NCI-H748 (cell line): ENCODE measurements at regions not wholly inside any gene's neighbourhood (a gene's known extent, or its start where the extent isn't known, plus 50 kb on each side); places are given as distances from the start of the nearest gene placed in this dataset.
A peak's percentile ranks its signal among the peaks of the same experiment; 100 is the strongest.

ENCODE experiments used
- DNase-seq: peaks from one replicate; lab custom pipeline; 2025; ENCODE audit not compliant: unreplicated experiment; lab: John Stamatoyannopoulos, UW

GRCh38 chr5:5583023-5583765 lies 160.7 kb downstream of the ICE1 start:
- no peak for DNase-seq

- no peak for DNase-seq
Measured at GRCh38 chr5:5581080-5581479, 158.6 kb downstream of the ICE1 start.

GRCh38 chr5:5576744-5577143 lies 154.3 kb downstream of the ICE1 start:
- no peak for DNase-seq

DNA sequence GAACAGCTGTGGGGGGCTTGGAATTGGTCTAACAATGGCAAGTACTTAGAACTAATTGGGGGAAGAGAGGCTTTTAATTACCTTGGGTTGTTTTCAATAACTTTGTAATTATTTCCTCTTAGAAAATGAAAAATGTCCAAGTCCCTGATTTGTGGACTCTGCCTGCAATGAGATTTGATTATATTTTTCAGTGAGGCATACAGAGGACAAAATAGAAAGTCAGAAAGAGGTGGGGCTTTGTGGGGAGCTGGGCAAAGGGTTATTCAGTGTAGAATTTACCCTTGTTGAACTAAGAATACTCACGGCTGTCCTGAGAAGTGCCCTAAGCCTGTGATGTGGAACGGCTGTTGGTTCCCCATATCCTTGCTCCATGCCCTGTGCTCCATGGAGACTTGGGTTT lies 153.0 kb downstream of the ICE1 start:
- DNase-seq: peak; percentile 30

DNA sequence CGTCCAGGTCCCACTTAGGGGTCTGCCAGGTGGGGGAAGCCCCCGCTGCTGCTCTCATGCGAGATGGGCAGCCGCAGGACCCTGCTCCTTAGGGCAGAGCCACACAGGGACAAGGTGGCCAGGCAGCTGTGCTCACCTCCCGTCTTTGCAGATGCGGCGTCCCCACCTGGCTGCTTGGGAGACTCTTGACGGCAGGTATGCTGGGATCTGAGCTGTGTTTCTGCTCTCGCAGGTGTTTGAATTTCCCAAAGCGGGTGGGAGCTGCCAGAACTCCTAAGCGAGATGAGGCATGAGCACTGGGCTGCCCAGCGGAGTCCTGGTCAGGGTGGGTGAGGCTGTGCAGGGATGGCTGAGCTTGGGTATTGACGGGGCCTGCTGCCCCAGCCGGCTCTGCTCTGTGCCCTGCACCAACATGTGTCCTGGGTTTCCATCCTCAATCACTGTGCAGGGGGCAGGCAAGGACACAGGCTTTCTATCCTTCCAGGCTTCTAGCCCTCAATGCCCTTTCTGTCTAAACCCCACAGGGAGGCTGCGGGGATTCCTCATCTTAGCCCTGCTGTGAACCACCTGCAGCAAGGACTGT lies 151.4 kb downstream of the ICE1 start:
- DNase-seq: no peak

DNA sequence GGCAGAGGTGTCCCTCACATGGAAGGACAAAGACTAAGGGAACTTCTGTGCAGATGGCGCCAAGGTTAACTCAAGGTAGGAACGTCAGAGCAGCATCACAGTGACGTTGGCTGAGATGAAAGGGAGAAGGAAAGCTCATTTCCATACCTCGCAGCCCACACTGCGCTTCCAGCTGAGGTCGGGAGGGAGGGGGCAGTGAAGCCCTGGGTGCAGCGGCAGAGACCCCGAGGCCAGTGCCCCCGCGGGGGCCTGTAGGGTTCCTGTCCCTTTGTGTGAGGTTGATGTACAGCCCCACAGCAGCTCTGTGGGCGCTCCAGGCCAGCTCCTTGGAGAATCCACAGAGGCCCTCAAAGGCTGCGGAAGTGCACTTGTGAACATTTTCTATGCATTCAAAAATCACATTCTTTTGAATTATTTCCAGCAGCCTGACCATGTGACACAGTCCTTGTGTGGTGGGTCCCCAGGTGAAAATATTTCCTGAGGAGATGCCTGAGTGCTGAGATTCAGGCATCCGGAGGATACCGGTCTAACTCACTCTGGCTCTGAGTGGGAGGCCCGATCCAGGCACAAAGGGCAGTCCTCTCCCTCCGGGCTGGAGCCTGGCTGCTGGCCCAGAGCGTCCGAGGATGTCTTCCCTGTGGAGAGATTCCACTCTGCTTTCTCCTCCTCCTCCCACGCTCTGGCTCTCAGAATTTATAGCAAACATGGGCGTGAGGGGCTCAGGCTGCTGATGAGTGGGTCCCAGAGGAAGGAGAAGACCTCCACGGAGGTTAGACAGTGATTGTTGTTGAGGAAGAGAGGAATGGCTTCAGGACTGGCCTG lies 150.7 kb downstream of the ICE1 start:
- no peak for DNase-seq

- peak; percentile 51 for DNase-seq
Measured at GRCh38 chr5:5572010-5572865, 149.8 kb downstream of the ICE1 start.

DNA sequence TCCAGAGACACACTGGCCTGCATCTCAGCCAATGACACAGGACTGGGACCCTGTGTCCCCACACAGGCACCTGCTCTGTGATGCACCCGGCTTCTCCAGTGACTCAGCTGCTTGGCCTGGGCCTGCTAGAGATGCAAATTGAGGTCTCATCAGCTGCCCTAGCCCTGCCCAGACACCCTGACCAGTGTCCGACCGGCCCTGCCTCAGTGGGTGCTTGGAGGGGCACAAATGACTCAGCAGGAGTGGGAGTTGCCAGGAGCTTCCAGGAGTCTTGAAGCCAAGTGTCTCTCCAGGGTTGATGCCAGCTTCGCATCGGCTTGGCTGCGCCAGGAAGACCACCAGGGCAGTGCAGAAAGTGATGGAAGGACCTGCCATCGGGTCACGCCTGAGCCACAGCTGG lies 148.2 kb downstream of the ICE1 start:
- DNase-seq: no peak

DNA sequence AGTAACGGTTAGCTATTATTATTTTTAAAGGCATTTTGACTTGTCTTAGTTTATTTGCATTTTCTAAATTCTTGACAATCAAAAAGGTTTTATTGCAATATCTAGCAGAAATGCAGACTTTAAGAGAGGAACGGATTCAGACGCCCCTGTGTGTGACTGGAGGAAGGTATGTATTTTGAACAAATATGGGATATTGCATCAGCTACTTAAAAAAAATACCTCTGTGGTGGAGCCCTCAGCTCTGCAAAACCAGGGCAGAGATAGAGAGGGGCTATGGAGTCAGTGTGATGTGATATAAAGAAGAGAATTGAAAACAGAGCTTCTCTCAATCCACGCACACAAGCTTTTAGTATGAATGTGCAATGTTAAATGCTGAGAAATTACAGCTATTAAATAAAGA lies 142.4 kb downstream of the ICE1 start:
- DNase-seq: no peak

- peak; percentile 70 for DNase-seq
Measured at GRCh38 chr5:5560016-5560415, 137.5 kb downstream of the ICE1 start.

GRCh38 chr5:5558638-5559527 lies 136.4 kb downstream of the ICE1 start:
- DNase-seq: no peak

GRCh38 chr5:5558102-5558501 lies 135.6 kb downstream of the ICE1 start:
- DNase-seq: no peak

DNA sequence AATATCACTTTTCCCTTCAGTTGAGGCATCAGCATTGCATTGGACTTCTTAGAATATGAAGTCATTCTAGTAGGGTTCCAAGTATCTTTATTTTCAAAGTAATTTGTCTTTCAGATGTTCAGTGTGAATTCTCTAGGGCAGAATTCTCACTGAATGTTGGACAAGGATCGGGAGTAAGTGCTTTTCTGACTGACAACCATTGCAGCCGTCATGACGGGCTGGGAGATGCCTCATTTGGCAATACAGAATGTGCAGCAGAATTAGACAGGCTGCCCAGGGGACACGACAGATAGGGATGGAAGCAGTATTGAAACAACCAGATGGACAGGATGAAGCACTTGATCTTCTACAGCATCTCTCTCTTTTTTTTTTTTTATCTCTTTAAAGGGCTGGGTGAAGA lies 129.0 kb downstream of the ICE1 start:
- DNase-seq: no peak

DNA sequence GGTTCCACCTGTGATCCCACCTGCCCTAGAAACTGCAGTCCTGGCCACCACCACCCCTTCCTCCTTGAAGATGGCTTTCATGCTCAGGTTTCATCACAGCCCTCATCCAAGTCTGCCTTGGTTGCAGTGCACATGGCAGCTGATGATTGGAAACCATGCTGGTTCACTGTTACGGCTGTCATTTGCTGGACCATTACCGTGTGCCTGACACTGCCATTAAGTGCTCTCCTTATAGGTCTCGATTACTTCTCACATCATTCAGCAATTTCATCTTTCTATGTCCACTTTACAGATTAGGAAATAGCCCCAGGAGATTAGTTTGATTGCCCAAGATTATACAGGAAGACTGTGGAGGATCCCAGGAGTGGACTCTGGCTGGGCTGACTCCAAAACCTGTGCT lies 123.9 kb downstream of the ICE1 start:
- DNase-seq: no peak

DNA sequence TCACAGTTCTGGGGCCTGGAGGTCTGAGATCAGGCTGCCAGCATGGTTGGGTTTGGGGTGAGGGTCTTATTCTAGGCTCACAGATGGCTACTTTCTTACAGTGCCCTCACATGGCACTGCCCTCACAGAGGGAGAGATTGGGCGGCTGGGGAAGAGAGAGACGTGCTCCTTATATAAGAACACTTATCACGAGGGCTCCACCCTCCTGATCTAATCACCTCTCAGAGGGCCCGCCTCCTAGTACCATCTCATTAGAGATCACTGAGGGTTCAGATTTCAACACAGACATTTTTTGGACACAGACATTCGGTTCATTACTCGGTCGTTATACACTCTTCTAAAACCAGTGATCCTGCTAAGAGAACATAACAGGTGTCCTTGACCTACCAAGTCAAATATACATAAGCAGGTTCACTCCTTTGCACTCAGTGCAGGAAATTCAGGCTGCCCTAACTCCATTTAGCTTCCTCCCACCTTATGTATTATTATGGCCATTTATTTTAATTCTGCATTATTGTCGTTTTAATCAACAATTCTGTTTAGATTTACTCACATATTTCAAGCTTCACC lies 121.7 kb downstream of the ICE1 start:
- DNase-seq: peak; percentile 82

DNA sequence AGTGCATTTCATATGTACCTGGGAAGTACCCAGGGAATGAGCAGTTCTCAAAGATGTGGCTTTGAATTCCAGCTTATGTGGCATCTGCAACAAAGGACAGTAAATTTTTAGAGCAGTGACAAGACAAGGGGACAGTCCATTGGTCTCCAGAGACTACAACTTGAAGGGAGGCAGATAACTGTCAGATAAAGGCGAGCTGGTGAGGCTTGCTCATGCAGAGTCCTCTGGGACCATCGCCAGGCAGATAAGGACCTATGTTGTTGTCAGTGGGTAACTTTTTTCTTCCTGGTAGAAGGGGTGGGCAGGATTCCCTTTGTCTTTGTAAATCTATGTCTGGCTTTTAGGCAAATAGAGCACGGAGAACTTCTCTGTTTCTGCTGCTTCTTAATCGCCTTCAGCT lies 120.2 kb downstream of the ICE1 start:
- DNase-seq: no peak

GRCh38 chr5:5540065-5540464 lies 117.6 kb downstream of the ICE1 start:
- no peak for DNase-seq
